Endothelial cell of umbilical vein (primary cell): ENCODE measurements at regions not wholly inside any gene's neighbourhood (a gene's known extent, or its start where the extent isn't known, plus 50 kb on each side); places are given as distances from the start of the nearest gene placed in this dataset.

Source experiments
- BruUV-seq: library from RNA; stranded (reverse); fragments of 400-500 nt; replicated peaks from 2 replicates; lab custom pipeline; 2021; lab: Mats Ljungman, UMichigan
- CTCF ChIA-PET: fragments of 300-600, 350-600 bp; sonication (Branson Sonifier 250); formaldehyde crosslinking; loops from one replicate; lab custom pipeline; 2021; ENCODE audit warnings: antibody characterized with exemption, inconsistent platforms; lab: Charles Lee
- POLR2A ChIA-PET: fragments of 300-600, 350-600 bp; sonication (Branson Sonifier 250); formaldehyde crosslinking; loops from one replicate; lab custom pipeline; 2021; ENCODE audit warnings: antibody characterized with exemption, inconsistent platforms; lab: Charles Lee
- DNase-seq: peaks from one replicate; pipeline ENCODE4 v3.0.0-alpha.2; 2011; ENCODE audit warnings: low read depth, low spot score
- FAIRE-seq: peaks from 2 replicates; lab custom pipeline; 2011; peaks lifted over from hg19 to GRCh38; lab: Jason Lieb, UNC
- H2AFZ ChIP-seq: 2 replicates; pipeline ENCODE4 v1.6.0; 2012; ENCODE audit warnings: low read depth, low read length, control low read depth, inconsistent platforms
- H3K27ac ChIP-seq: 2 replicates; pipeline ENCODE4 v1.5.1; 2011; ENCODE audit warnings: low read depth, mild to moderate bottlenecking, control low read depth, low read length, moderate library complexity; ENCODE audit not compliant: insufficient read depth
- H3K27me3 ChIP-seq, 2 experiments: 2 replicates each; pipeline versions ENCODE4 v1.6.0 to v1.6.1; 2011; ENCODE audit warnings: low read length in 2 of 2, mixed read lengths in 1 of 2; ENCODE audit not compliant: control insufficient read depth in 2 of 2, insufficient read depth in 2 of 2
- H3K36me3 ChIP-seq, 2 experiments: 2 replicates in 1 of 2; 3 replicates in 1 of 2; pipeline ENCODE4 v1.5.1; 2011; ENCODE audit warnings: low read length in 2 of 2, mild to moderate bottlenecking in 1 of 2, moderate library complexity in 1 of 2; ENCODE audit not compliant: control insufficient read depth in 2 of 2, insufficient read depth in 2 of 2; ENCODE audit errors: extremely low read depth in 1 of 2
- H3K4me1 ChIP-seq: 3 replicates; pipeline ENCODE4 v1.5.1; 2011; ENCODE audit warnings: mild to moderate bottlenecking, low read length; ENCODE audit not compliant: control insufficient read depth, insufficient read depth; ENCODE audit errors: extremely low read depth
- H3K4me2 ChIP-seq: 2 replicates; pipeline ENCODE4 v1.6.1; 2011; ENCODE audit warnings: low read length, control low read depth, mixed read lengths; ENCODE audit not compliant: insufficient read depth
- H3K4me3 ChIP-seq, 3 experiments: fragments of 200-600 bp in 1 of 3; sonication (generic), shearing (Covaris generic) in 1 of 3; replicated peaks in 1 of 3; 2 replicates each; pipeline ENCODE4 v1.5.1; 2011 to 2016; ENCODE audit warnings: control low read depth in 3 of 3, low read length in 3 of 3, mild to moderate bottlenecking in 2 of 3, inconsistent platforms in 1 of 3, low read depth in 1 of 3, moderate library complexity in 1 of 3; ENCODE audit not compliant: insufficient read depth in 1 of 3
- H3K79me2 ChIP-seq: 2 replicates; pipeline ENCODE4 v1.6.0; 2012; ENCODE audit warnings: low read length, inconsistent platforms; ENCODE audit not compliant: control insufficient read depth, insufficient read depth
- H3K9ac ChIP-seq: replicated peaks from 2 replicates; pipeline ENCODE3; 2011; ENCODE audit warnings: low read length, control low read depth; ENCODE audit not compliant: insufficient read depth; ENCODE audit errors: extremely low read depth
- H3K9me1 ChIP-seq: replicated peaks from 3 replicates; pipeline ENCODE4 v1.6.0; 2011; ENCODE audit warnings: mild to moderate bottlenecking, low read length; ENCODE audit not compliant: control insufficient read depth, insufficient read depth; ENCODE audit errors: extremely low read depth
- H3K9me3 ChIP-seq: replicated peaks from 2 replicates; pipeline ENCODE4 v1.5.1; 2012; ENCODE audit warnings: low read length, inconsistent platforms; ENCODE audit not compliant: control insufficient read depth, insufficient read depth
- H4K20me1 ChIP-seq: replicated peaks from 2 replicates; pipeline ENCODE3; 2011; ENCODE audit warnings: mild to moderate bottlenecking, low read length; ENCODE audit not compliant: control insufficient read depth, insufficient read depth; ENCODE audit errors: extremely low read depth
- EZH2 ChIP-seq: IDR thresholded peaks from 2 replicates; pipeline ENCODE4 v1.6.1; 2012; ENCODE audit warnings: borderline replicate concordance, low read depth, mild to moderate bottlenecking, moderate library complexity, low read length, inconsistent platforms; ENCODE audit not compliant: severe bottlenecking
- JUN ChIP-seq: IDR thresholded peaks from 2 replicates; pipeline ENCODE4 v1.6.1; 2011; ENCODE audit warnings: borderline replicate concordance, low read depth; ENCODE audit not compliant: insufficient read length, insufficient read depth
- MYC ChIP-seq: IDR thresholded peaks from one replicate; pipeline ENCODE4 v1.6.1; 2011; ENCODE audit warnings: mild to moderate bottlenecking, low read depth, low read length
- POLR2AphosphoS5 ChIP-seq: IDR thresholded peaks from 2 replicates; pipeline ENCODE4 v1.6.1; 2012; ENCODE audit warnings: low read depth, mild to moderate bottlenecking, control low read depth, low read length, moderate library complexity; ENCODE audit not compliant: insufficient read depth
- dilution Hi-C: fragments of 300-500 bp; cut with MboI; formaldehyde crosslinking; loops from one replicate; pipeline ENCODE4 v1.15.0; 2019; ENCODE audit warnings: low sequenced_read_pairs; ENCODE audit not compliant: extremely low pct_ligation_motif_present
- intact Hi-C: fragments of 100-400 bp; cut with micrococcal nuclease; formaldehyde crosslinking; loops from one replicate; pipeline ENCODE4 v1.10.0; 2022
- TF ChIP-seq, protein P1 (sequence below): IDR thresholded peaks from 2 replicates; pipeline ENCODE4 v1.6.1; 2011; ENCODE audit not compliant: insufficient read depth, insufficient read length
- TF ChIP-seq, protein P2 (sequence below), 2 donors: IDR thresholded peaks; 1 replicate in 1 of 2; 2 replicates in 1 of 2; pipeline ENCODE4 v1.5.1; 2011; ENCODE audit warnings: low read length in 2 of 2, mild to moderate bottlenecking in 2 of 2, moderate library complexity in 2 of 2, control low read depth in 1 of 2, inconsistent platforms in 1 of 2, low read depth in 1 of 2; ENCODE audit not compliant: insufficient read depth in 1 of 2; ENCODE audit errors: extremely low read depth in 1 of 2

DNA sequence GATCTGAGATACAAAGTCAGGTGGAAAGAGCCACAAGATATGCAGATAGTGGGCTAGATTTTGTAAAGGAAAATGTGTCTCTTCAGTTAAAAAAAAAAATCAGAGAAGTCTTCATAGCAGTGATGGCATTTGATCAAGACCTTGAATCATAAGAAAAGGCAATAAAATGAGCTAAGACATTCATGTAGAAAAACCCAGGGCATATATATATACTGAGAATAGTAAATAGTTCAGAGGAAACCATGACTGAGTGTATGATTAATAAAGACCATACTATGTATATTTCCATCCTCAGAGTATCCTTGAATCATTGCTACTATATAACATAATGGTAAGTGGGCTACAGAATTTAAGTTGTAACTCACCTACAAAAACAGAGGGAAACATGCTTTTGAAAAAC, 321.7 kb upstream of the NR5A2 start:
- H3K4me2 ChIP-seq: no peak overlapping the region
- no peaks in the 10 kb centered on the region for H3K9me1 ChIP-seq
- CTCF ChIA-PET: interaction anchor here (0.9 to 1.2 kb wide), 3 partner anchors 15 to 18 kb away, joined by 3 to 4 read pairs (median 3); no protein-coding TSS in a partner anchor
- no peak overlapping the region for H2AFZ ChIP-seq
- H3K4me3 ChIP-seq: no peak overlapping the region
- dilution Hi-C loops (no loop called here), intact Hi-C loops (no loop called here)
- H3K27ac ChIP-seq: no peak overlapping the region
- H3K4me1 ChIP-seq: no peaks in the 10 kb centered on the region
- H3K36me3 ChIP-seq: no peaks in the 10 kb centered on the region
- H3K27me3 ChIP-seq: no peaks in the 10 kb centered on the region
- no peaks in the 10 kb centered on the region for H4K20me1 ChIP-seq
- no peak for FAIRE-seq
- H3K9me3 ChIP-seq: no peaks in the 10 kb centered on the region
- no peak for DNase-seq
- no peak overlapping the region for H3K9ac ChIP-seq
- H3K79me2 ChIP-seq: no peaks in the 10 kb centered on the region
- POLR2A ChIA-PET: no interaction called here
- BruUV-seq: no TSS peak
- TF ChIP-seq, protein P1, sequence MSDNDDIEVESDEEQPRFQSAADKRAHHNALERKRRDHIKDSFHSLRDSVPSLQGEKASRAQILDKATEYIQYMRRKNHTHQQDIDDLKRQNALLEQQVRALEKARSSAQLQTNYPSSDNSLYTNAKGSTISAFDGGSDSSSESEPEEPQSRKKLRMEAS: no peak
- TF ChIP-seq POLR2AphosphoS5: no peak
- TF ChIP-seq MYC: no peak
- TF ChIP-seq, protein P2, sequence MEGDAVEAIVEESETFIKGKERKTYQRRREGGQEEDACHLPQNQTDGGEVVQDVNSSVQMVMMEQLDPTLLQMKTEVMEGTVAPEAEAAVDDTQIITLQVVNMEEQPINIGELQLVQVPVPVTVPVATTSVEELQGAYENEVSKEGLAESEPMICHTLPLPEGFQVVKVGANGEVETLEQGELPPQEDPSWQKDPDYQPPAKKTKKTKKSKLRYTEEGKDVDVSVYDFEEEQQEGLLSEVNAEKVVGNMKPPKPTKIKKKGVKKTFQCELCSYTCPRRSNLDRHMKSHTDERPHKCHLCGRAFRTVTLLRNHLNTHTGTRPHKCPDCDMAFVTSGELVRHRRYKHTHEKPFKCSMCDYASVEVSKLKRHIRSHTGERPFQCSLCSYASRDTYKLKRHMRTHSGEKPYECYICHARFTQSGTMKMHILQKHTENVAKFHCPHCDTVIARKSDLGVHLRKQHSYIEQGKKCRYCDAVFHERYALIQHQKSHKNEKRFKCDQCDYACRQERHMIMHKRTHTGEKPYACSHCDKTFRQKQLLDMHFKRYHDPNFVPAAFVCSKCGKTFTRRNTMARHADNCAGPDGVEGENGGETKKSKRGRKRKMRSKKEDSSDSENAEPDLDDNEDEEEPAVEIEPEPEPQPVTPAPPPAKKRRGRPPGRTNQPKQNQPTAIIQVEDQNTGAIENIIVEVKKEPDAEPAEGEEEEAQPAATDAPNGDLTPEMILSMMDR (IDR thresholded peaks at IDR 0.05; ENCODE audit: extremely low read depth in 1 of 2, insufficient read depth in 1 of 2, low read depth in 1 of 2, low read length in 2 of 2): no peak
- no peak for TF ChIP-seq EZH2
- TF ChIP-seq JUN: no peak
